Endothelial cell of hepatic sinusoid (primary cell): ENCODE measurements at regions not wholly inside any gene's neighbourhood (a gene's known extent, or its start where the extent isn't known, plus 50 kb on each side); places are given as distances from the start of the nearest gene placed in this dataset.
"Not testable (repeated sequence)": the region's sequence is repeated elsewhere in the genome, so short reads cannot be mapped to it uniquely, and the experiment has no call there.

Source experiments
- in situ Hi-C: cut with HindIII; loops from 2 replicates; pipeline ENCODE4 v1.10.0; 2017; ENCODE audit warnings: low sequenced_read_pairs

- in situ Hi-C loops = no loop called here
Measured at GRCh38 chr10:36033808-36034207, 391.7 kb upstream of the FZD8 start.

GRCh38 chr10:36030516-36030915, 388.4 kb upstream of the FZD8 start:
- in situ Hi-C loops = no loop called here

- in situ Hi-C loops = no loop called here
Measured at GRCh38 chr10:36026656-36027390, 384.7 kb upstream of the FZD8 start.

GRCh38 chr10:36026081-36026480, 384.0 kb upstream of the FZD8 start:
- in situ Hi-C loops = no loop called here

- in situ Hi-C loops = no loop called here
Measured at GRCh38 chr10:36023939-36024338, 381.8 kb upstream of the FZD8 start.

GRCh38 chr10:36021096-36021495, 379.0 kb upstream of the FZD8 start:
- in situ Hi-C loops = no loop called here

GRCh38 chr10:36019749-36020148, 377.7 kb upstream of the FZD8 start:
- in situ Hi-C loops = no loop called here

- in situ Hi-C loops = no loop called here
Measured at GRCh38 chr10:36018996-36019395, 376.9 kb upstream of the FZD8 start.

- in situ Hi-C loops = no loop called here
Measured at GRCh38 chr10:36017137-36017536, 375.0 kb upstream of the FZD8 start.

GRCh38 chr10:36007369-36007768, 365.3 kb upstream of the FZD8 start:
- in situ Hi-C loops = no loop called here

GRCh38 chr10:36003688-36004087, 361.6 kb upstream of the FZD8 start:
- in situ Hi-C loops = no loop called here

GRCh38 chr10:36003031-36003600, 361.0 kb upstream of the FZD8 start:
- in situ Hi-C loops = no loop called here

GRCh38 chr10:36002445-36002844, 360.3 kb upstream of the FZD8 start:
- in situ Hi-C loops = no loop called here

- in situ Hi-C loops = not testable (repeated sequence)
Measured at GRCh38 chr10:36000754-36001153, 358.7 kb upstream of the FZD8 start.

- in situ Hi-C loops = no loop called here
Measured at GRCh38 chr10:35998026-35998425, 355.9 kb upstream of the FZD8 start.

GRCh38 chr10:35995485-35995884, 353.4 kb upstream of the FZD8 start:
- in situ Hi-C loops = no loop called here

- in situ Hi-C loops = no loop called here
Measured at GRCh38 chr10:35993591-35994515, 351.8 kb upstream of the FZD8 start.

- in situ Hi-C loops = no loop called here
Measured at GRCh38 chr10:35992107-35992506, 350.0 kb upstream of the FZD8 start.

- in situ Hi-C loops = no loop called here
Measured at GRCh38 chr10:35986756-35987502, 344.8 kb upstream of the FZD8 start.

- in situ Hi-C loops = no loop called here
Measured at GRCh38 chr10:35979116-35979515, 337.0 kb upstream of the FZD8 start.
